GM23338 (cell line): ENCODE measurements at regions not wholly inside any gene's neighbourhood (a gene's known extent, or its start where the extent isn't known, plus 50 kb on each side); places are given as distances from the start of the nearest gene placed in this dataset.
A peak's percentile ranks its signal among the peaks of the same experiment; 100 is the strongest.

ENCODE experiments used
- ATAC-seq: fragments of 200-7000 bp; cut with Tn5 transposase; 3 replicates; pipeline ENCODE4 v1.9.1; 2020
- DNase-seq: peaks from one replicate; pipeline ENCODE4 v3.0.0-alpha.2; 2015; ENCODE audit warnings: low spot score
- H2AFZ ChIP-seq: fragments of 200-600 bp; sonication (generic); 2 replicates; pipeline ENCODE4 v1.8.0; 2016; ENCODE audit warnings: antibody characterized with exemption, mild to moderate bottlenecking, moderate library complexity
- H3F3A ChIP-seq: fragments of 200-600 bp; sonication (generic); replicated peaks from 2 replicates; pipeline ENCODE4 v1.8.0; 2017; ENCODE audit warnings: antibody characterized with exemption, mixed run types, low read depth
- H3K27ac ChIP-seq: fragments of 200-600 bp; sonication (generic); 2 replicates; pipeline ENCODE4 v1.6.1; 2016; ENCODE audit warnings: low read depth
- H3K27me3 ChIP-seq: fragments of 200-600 bp; sonication (generic); 2 replicates; pipeline ENCODE4 v1.8.0; 2016; ENCODE audit warnings: mild to moderate bottlenecking, mixed run types, moderate library complexity; ENCODE audit not compliant: insufficient read depth
- H3K36me3 ChIP-seq: fragments of 200-600 bp; sonication (generic); 2 replicates; pipeline ENCODE4 v1.8.0; 2016; ENCODE audit warnings: mild to moderate bottlenecking; ENCODE audit not compliant: insufficient read depth
- H3K4me1 ChIP-seq: fragments of 200-600 bp; sonication (generic); 2 replicates; pipeline ENCODE4 v1.8.0; 2016; ENCODE audit warnings: mild to moderate bottlenecking, moderate library complexity; ENCODE audit not compliant: insufficient read depth
- H3K4me2 ChIP-seq: fragments of 200-600 bp; sonication (generic); 2 replicates; pipeline ENCODE4 v1.7.1; 2017; ENCODE audit warnings: mixed run types
- H3K4me3 ChIP-seq: fragments of 200-600 bp; sonication (generic); 2 replicates; pipeline ENCODE4 v1.6.1; 2016; ENCODE audit warnings: mixed run types
- H3K79me2 ChIP-seq: fragments of 200-600 bp; sonication (generic); replicated peaks from 2 replicates; pipeline ENCODE4 v1.8.0; 2017; ENCODE audit warnings: mild to moderate bottlenecking; ENCODE audit not compliant: insufficient read depth
- H3K9me2 ChIP-seq: fragments of 200-600 bp; sonication (generic); 2 replicates; pipeline ENCODE4 v1.8.0; 2017; ENCODE audit not compliant: insufficient read depth
- H4K20me1 ChIP-seq: fragments of 200-600 bp; sonication (generic); replicated peaks from 2 replicates; pipeline ENCODE4 v1.8.0; 2017; ENCODE audit warnings: mild to moderate bottlenecking; ENCODE audit not compliant: insufficient read depth
- H3K27ac Mint-ChIP-seq: 2 replicates; pipeline ENCODE4 v1.8.0; 2020; ENCODE audit warnings: inconsistent platforms, mild to moderate bottlenecking, moderate library complexity, mixed read lengths
- H3K27me3 Mint-ChIP-seq: 3 replicates; pipeline ENCODE4 v1.8.0; 2022; ENCODE audit warnings: low read depth, mild to moderate bottlenecking, moderate library complexity, mixed read lengths, inconsistent platforms; ENCODE audit not compliant: insufficient read depth, poor library complexity
- H3K36me3 Mint-ChIP-seq: 3 replicates; pipeline ENCODE4 v1.8.0; 2021; ENCODE audit warnings: low read depth, mild to moderate bottlenecking, inconsistent platforms, moderate library complexity, mixed read lengths
- H3K4me1 Mint-ChIP-seq: 3 replicates; pipeline ENCODE4 v1.8.0; 2020; ENCODE audit warnings: mild to moderate bottlenecking, inconsistent platforms, mixed read lengths
- H3K4me3 Mint-ChIP-seq: 3 replicates; pipeline ENCODE4 v1.8.0; 2021; ENCODE audit warnings: moderate library complexity, mild to moderate bottlenecking, inconsistent platforms, mixed read lengths
- H3K9me3 Mint-ChIP-seq: 3 replicates; pipeline ENCODE4 v1.8.0; 2020; ENCODE audit warnings: moderate library complexity, mild to moderate bottlenecking, inconsistent platforms, mixed read lengths
- CREB1 ChIP-seq: fragments of 250-450 bp; sonication (Bioruptor Pico); IDR thresholded peaks from 2 replicates; pipeline ENCODE4 v1.5.0; 2020; ENCODE audit warnings: low read depth, mild to moderate bottlenecking, moderate library complexity
- EZH2 ChIP-seq: fragments of 200-600 bp; sonication (generic); IDR thresholded peaks from one replicate; pipeline ENCODE4 v1.8.0; 2017; ENCODE audit warnings: antibody characterized with exemption, mild to moderate bottlenecking, low read depth; ENCODE audit not compliant: unreplicated experiment
- EZH2phosphoT487 ChIP-seq: fragments of 200-600 bp; sonication (generic); IDR thresholded peaks from one replicate; pipeline ENCODE4 v1.8.1; 2018; ENCODE audit warnings: antibody characterized with exemption; ENCODE audit not compliant: unreplicated experiment
- JUNB ChIP-seq: IDR thresholded peaks from one replicate; pipeline ENCODE4 v1.6.1; 2016; ENCODE audit warnings: antibody characterized with exemption; ENCODE audit not compliant: unreplicated experiment
- NANOG ChIP-seq: IDR thresholded peaks from 2 replicates; pipeline ENCODE4 v1.6.1; 2016; ENCODE audit warnings: antibody characterized with exemption, borderline replicate concordance
- POLR2AphosphoS5 ChIP-seq: IDR thresholded peaks from 2 replicates; pipeline ENCODE4 v1.6.1; 2016; ENCODE audit warnings: antibody characterized with exemption, low read depth
- STAT1 ChIP-seq: IDR thresholded peaks from one replicate; pipeline ENCODE4 v1.6.1; 2016; ENCODE audit warnings: antibody characterized with exemption; ENCODE audit not compliant: unreplicated experiment
- ZNF114 ChIP-seq: fragments of 250-450 bp; sonication (Bioruptor Pico); IDR thresholded peaks from 2 replicates; pipeline ENCODE4 v1.5.0; 2020; ENCODE audit warnings: mild to moderate bottlenecking, moderate library complexity
- ZNF331 ChIP-seq: fragments of 250-450 bp; sonication (Bioruptor Pico); IDR thresholded peaks from 2 replicates; pipeline ENCODE4 v1.5.0; 2020; ENCODE audit warnings: low read depth, mild to moderate bottlenecking, moderate library complexity
- TF ChIP-seq, protein P1 (sequence below): IDR thresholded peaks from one replicate; pipeline ENCODE4 v1.6.1; 2018; ENCODE audit warnings: antibody characterized with exemption; ENCODE audit not compliant: unreplicated experiment
- TF ChIP-seq, protein P2 (sequence below), 2 experiments: fragments of 200-600 bp in 1 of 2; sonication (generic) in 1 of 2; conservative IDR thresholded peaks; 2 replicates each; pipeline versions ENCODE4 v1.5.1 to v1.6.1; 2016 to 2017; ENCODE audit warnings: antibody characterized with exemption in 2 of 2, low read depth in 2 of 2, mild to moderate bottlenecking in 2 of 2, moderate library complexity in 1 of 2
- TF ChIP-seq, protein P3 (sequence below): IDR thresholded peaks from 2 replicates; pipeline ENCODE4 v1.6.1; 2016; ENCODE audit warnings: antibody characterized with exemption
- TF ChIP-seq, protein P4 (sequence below): fragments of 250-450 bp; sonication (Bioruptor Pico); IDR thresholded peaks from 2 replicates; pipeline ENCODE4 v1.5.0; 2020; ENCODE audit warnings: mild to moderate bottlenecking, moderate library complexity

DNA sequence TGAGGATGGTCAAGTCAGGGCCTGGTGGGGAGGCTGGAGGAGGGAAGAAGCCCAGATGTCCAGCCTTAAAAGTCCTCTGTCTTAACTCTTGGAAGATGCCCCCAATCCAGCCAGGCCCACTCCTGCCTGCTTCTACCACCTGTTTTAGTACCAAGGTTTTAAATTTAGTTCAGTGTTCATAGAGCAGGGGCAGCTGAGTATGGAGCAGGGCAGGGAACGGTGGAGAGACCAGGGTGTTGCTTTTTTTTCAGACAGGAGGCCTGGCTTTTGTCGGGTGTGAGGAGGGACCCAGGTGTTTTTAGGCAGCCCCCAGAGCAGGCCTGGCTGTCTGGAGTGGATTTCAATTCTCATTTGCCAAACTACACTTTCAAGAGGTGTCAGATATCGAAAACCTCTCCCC lies 278.8 kb downstream of the CDC5L start:
- ATAC-seq (no peak), DNase-seq (no peak)
- Mint-ChIP-seq H3K36me3 (no peaks in the 10 kb centered on the region; the same call in 2 of the 3 replicates), H3K4me1 (peaks cover 78% of the 10 kb centered on the region), H3K4me3 (no peak overlapping the region), H3K27me3 (peaks cover 25% of the 10 kb centered on the region), H3K27ac (no peak overlapping the region), H3K9me3 (no peaks in the 10 kb centered on the region; the same call in 2 of the 3 replicates)
- no peaks in the 10 kb centered on the region for H4K20me1 ChIP-seq
- no peaks in the 10 kb centered on the region for H3K36me3 ChIP-seq
- H3K4me2 ChIP-seq, result no peak overlapping the region
- peaks cover 49% of the 10 kb centered on the region for H3K4me1 ChIP-seq
- TF ChIP-seq, protein P1, sequence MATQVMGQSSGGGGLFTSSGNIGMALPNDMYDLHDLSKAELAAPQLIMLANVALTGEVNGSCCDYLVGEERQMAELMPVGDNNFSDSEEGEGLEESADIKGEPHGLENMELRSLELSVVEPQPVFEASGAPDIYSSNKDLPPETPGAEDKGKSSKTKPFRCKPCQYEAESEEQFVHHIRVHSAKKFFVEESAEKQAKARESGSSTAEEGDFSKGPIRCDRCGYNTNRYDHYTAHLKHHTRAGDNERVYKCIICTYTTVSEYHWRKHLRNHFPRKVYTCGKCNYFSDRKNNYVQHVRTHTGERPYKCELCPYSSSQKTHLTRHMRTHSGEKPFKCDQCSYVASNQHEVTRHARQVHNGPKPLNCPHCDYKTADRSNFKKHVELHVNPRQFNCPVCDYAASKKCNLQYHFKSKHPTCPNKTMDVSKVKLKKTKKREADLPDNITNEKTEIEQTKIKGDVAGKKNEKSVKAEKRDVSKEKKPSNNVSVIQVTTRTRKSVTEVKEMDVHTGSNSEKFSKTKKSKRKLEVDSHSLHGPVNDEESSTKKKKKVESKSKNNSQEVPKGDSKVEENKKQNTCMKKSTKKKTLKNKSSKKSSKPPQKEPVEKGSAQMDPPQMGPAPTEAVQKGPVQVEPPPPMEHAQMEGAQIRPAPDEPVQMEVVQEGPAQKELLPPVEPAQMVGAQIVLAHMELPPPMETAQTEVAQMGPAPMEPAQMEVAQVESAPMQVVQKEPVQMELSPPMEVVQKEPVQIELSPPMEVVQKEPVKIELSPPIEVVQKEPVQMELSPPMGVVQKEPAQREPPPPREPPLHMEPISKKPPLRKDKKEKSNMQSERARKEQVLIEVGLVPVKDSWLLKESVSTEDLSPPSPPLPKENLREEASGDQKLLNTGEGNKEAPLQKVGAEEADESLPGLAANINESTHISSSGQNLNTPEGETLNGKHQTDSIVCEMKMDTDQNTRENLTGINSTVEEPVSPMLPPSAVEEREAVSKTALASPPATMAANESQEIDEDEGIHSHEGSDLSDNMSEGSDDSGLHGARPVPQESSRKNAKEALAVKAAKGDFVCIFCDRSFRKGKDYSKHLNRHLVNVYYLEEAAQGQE, result no peak
- no peak for TF ChIP-seq POLR2AphosphoS5
- TF ChIP-seq, protein P2, sequence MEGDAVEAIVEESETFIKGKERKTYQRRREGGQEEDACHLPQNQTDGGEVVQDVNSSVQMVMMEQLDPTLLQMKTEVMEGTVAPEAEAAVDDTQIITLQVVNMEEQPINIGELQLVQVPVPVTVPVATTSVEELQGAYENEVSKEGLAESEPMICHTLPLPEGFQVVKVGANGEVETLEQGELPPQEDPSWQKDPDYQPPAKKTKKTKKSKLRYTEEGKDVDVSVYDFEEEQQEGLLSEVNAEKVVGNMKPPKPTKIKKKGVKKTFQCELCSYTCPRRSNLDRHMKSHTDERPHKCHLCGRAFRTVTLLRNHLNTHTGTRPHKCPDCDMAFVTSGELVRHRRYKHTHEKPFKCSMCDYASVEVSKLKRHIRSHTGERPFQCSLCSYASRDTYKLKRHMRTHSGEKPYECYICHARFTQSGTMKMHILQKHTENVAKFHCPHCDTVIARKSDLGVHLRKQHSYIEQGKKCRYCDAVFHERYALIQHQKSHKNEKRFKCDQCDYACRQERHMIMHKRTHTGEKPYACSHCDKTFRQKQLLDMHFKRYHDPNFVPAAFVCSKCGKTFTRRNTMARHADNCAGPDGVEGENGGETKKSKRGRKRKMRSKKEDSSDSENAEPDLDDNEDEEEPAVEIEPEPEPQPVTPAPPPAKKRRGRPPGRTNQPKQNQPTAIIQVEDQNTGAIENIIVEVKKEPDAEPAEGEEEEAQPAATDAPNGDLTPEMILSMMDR (conservative IDR thresholded peaks at IDR 0.05; ENCODE audit: low read depth in 2 of 2), result no peak
- TF ChIP-seq EZH2, result no peak
- TF ChIP-seq ZNF331 (CRISPR knock-in tag), result no peak
- TF ChIP-seq NANOG, result no peak
- TF ChIP-seq JUNB, result no peak
- TF ChIP-seq STAT1, result no peak
- TF ChIP-seq EZH2phosphoT487, result no peak
- TF ChIP-seq ZNF114 (CRISPR knock-in tag), result no peak
- TF ChIP-seq, protein P3, sequence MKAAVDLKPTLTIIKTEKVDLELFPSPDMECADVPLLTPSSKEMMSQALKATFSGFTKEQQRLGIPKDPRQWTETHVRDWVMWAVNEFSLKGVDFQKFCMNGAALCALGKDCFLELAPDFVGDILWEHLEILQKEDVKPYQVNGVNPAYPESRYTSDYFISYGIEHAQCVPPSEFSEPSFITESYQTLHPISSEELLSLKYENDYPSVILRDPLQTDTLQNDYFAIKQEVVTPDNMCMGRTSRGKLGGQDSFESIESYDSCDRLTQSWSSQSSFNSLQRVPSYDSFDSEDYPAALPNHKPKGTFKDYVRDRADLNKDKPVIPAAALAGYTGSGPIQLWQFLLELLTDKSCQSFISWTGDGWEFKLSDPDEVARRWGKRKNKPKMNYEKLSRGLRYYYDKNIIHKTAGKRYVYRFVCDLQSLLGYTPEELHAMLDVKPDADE, result no peak
- TF ChIP-seq, protein P4, sequence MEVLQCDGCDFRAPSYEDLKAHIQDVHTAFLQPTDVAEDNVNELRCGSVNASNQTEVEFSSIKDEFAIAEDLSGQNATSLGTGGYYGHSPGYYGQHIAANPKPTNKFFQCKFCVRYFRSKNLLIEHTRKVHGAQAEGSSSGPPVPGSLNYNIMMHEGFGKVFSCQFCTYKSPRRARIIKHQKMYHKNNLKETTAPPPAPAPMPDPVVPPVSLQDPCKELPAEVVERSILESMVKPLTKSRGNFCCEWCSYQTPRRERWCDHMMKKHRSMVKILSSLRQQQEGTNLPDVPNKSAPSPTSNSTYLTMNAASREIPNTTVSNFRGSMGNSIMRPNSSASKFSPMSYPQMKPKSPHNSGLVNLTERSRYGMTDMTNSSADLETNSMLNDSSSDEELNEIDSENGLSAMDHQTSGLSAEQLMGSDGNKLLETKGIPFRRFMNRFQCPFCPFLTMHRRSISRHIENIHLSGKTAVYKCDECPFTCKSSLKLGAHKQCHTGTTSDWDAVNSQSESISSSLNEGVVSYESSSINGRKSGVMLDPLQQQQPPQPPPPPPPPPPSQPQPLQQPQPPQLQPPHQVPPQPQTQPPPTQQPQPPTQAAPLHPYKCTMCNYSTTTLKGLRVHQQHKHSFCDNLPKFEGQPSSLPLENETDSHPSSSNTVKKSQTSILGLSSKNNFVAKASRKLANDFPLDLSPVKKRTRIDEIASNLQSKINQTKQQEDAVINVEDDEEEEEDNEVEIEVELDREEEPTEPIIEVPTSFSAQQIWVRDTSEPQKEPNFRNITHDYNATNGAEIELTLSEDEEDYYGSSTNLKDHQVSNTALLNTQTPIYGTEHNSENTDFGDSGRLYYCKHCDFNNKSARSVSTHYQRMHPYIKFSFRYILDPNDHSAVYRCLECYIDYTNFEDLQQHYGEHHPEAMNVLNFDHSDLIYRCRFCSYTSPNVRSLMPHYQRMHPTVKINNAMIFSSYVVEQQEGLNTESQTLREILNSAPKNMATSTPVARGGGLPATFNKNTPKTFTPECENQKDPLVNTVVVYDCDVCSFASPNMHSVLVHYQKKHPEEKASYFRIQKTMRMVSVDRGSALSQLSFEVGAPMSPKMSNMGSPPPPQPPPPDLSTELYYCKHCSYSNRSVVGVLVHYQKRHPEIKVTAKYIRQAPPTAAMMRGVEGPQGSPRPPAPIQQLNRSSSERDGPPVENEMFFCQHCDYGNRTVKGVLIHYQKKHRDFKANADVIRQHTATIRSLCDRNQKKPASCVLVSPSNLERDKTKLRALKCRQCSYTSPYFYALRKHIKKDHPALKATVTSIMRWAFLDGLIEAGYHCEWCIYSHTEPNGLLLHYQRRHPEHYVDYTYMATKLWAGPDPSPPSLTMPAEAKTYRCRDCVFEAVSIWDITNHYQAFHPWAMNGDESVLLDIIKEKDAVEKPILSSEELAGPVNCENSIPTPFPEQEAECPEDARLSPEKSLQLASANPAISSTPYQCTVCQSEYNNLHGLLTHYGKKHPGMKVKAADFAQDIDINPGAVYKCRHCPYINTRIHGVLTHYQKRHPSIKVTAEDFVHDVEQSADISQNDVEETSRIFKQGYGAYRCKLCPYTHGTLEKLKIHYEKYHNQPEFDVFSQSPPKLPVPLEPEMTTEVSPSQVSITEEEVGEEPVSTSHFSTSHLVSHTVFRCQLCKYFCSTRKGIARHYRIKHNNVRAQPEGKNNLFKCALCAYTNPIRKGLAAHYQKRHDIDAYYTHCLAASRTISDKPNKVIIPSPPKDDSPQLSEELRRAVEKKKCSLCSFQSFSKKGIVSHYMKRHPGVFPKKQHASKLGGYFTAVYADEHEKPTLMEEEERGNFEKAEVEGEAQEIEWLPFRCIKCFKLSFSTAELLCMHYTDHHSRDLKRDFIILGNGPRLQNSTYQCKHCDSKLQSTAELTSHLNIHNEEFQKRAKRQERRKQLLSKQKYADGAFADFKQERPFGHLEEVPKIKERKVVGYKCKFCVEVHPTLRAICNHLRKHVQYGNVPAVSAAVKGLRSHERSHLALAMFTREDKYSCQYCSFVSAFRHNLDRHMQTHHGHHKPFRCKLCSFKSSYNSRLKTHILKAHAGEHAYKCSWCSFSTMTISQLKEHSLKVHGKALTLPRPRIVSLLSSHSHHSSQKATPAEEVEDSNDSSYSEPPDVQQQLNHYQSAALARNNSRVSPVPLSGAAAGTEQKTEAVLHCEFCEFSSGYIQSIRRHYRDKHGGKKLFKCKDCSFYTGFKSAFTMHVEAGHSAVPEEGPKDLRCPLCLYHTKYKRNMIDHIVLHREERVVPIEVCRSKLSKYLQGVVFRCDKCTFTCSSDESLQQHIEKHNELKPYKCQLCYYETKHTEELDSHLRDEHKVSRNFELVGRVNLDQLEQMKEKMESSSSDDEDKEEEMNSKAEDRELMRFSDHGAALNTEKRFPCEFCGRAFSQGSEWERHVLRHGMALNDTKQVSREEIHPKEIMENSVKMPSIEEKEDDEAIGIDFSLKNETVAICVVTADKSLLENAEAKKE (CRISPR knock-in tag), result no peak
- TF ChIP-seq CREB1, result no peak
- H3K4me3 ChIP-seq, result no peak overlapping the region
- peak overlapping the region; percentile 75; the same call in 1 of the 2 replicates for H3K27ac ChIP-seq
- peaks cover 21% of the 10 kb centered on the region for H3K9me2 ChIP-seq
- no peaks in the 10 kb centered on the region for H3K79me2 ChIP-seq
- no peak overlapping the region for H2AFZ ChIP-seq
- 0 out of 2 replicates have a peak, but pooled peaks cover 3% of the 10 kb centered on the region for H3F3A ChIP-seq
- no peaks in the 10 kb centered on the region for H3K27me3 ChIP-seq
